BJ (cell line): ENCODE measurements at regions not wholly inside any gene's neighbourhood (a gene's known extent, or its start where the extent isn't known, plus 50 kb on each side); places are given as distances from the start of the nearest gene placed in this dataset.

Source experiments
- CTCF ChIA-PET: fragments of 350-600 bp; formaldehyde crosslinking; extraction: SDS; loops from one replicate; lab custom pipeline; 2021; ENCODE audit warnings: antibody characterized with exemption, inconsistent platforms; lab: Yijun Ruan, JAX
- POLR2A ChIA-PET: fragments of 300-600 bp; sonication (Branson Sonifier 250); formaldehyde crosslinking; extraction: SDS; loops from one replicate; lab custom pipeline; 2021; ENCODE audit warnings: antibody characterized with exemption; lab: Charles Lee
- DNase-seq: peaks from one replicate; pipeline ENCODE4 v3.0.0-alpha.2; 2011; ENCODE audit warnings: low read depth
- H3K27me3 ChIP-seq: 2 replicates; pipeline ENCODE4 v1.6.0; 2011; ENCODE audit warnings: low read length; ENCODE audit not compliant: control insufficient read depth, insufficient read depth
- H3K36me3 ChIP-seq: 2 replicates; pipeline ENCODE4 v1.5.1; 2011; ENCODE audit warnings: low read length; ENCODE audit not compliant: control insufficient read depth, insufficient read depth
- H3K4me3 ChIP-seq: 2 replicates; pipeline ENCODE4 v1.5.1; 2011; ENCODE audit warnings: low read depth, mild to moderate bottlenecking, control low read depth, low read length
- TF ChIP-seq, protein P1 (sequence below): IDR thresholded peaks from 2 replicates; pipeline ENCODE4 v1.5.1; 2011; ENCODE audit warnings: low read depth, mild to moderate bottlenecking, control low read depth, inconsistent platforms, low read length, moderate library complexity; ENCODE audit not compliant: insufficient read depth

DNA sequence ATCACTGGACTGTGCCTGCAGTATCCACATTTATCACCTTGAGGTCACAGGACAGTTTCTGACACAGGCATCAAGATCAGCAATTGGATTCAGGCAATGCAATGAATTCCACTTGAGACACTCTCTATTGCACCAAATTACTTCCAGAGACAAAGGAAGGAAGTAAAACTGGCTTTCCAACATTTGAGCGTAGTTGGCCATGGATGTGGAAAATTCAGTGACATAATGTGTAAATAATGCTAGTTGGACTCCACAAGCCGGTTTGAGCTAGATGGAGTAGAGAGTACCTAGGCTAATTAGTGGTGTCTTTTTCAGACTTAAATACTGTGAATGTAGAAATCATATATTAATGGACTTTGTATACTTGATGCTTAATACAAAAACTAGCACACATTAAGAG is 168.3 kb upstream of the SYT1 start:
- ChIA-PET POLR2A (no interaction called here), CTCF (no interaction called here)
- TF ChIP-seq, protein P1, sequence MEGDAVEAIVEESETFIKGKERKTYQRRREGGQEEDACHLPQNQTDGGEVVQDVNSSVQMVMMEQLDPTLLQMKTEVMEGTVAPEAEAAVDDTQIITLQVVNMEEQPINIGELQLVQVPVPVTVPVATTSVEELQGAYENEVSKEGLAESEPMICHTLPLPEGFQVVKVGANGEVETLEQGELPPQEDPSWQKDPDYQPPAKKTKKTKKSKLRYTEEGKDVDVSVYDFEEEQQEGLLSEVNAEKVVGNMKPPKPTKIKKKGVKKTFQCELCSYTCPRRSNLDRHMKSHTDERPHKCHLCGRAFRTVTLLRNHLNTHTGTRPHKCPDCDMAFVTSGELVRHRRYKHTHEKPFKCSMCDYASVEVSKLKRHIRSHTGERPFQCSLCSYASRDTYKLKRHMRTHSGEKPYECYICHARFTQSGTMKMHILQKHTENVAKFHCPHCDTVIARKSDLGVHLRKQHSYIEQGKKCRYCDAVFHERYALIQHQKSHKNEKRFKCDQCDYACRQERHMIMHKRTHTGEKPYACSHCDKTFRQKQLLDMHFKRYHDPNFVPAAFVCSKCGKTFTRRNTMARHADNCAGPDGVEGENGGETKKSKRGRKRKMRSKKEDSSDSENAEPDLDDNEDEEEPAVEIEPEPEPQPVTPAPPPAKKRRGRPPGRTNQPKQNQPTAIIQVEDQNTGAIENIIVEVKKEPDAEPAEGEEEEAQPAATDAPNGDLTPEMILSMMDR: no peak
- H3K4me3 ChIP-seq: no peak overlapping the region
- H3K27me3 ChIP-seq: no peaks in the 10 kb centered on the region
- no peak for DNase-seq
- H3K36me3 ChIP-seq: no peaks in the 10 kb centered on the region

DNA sequence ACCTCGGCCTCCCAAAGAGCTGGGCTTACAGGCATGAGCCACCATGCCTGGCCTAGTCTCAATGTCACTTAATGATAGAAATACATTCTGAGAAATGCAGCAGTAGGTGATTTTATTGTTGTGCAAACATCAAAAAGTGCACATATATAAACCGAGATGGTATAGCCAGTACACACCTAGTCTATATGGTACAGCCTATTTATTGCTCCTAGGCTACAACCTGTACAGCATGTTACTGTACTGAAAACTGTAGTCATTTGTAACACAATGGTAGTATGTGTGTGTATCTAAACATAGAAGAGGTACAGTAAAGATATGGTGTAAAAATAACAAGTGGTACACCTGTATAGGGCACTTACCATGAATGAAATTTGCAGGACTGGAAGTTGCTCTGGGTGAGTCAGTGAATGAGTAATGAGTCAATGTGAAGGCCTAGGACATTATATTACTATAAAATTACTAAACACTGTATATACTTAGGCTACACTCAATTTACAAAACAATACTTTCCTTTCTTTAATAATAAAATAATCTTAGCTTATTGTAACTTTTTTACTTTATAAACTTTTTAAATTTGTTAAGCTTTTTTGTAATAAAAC is 166.7 kb upstream of the SYT1 start:
- TF ChIP-seq, protein P1: no peak
- Histone ChIP-seq H3K36me3 (no peaks in the 10 kb centered on the region), H3K4me3 (no peak overlapping the region), H3K27me3 (no peaks in the 10 kb centered on the region)
- ChIA-PET POLR2A (no interaction called here), CTCF (no interaction called here)
- no peak for DNase-seq

DNA sequence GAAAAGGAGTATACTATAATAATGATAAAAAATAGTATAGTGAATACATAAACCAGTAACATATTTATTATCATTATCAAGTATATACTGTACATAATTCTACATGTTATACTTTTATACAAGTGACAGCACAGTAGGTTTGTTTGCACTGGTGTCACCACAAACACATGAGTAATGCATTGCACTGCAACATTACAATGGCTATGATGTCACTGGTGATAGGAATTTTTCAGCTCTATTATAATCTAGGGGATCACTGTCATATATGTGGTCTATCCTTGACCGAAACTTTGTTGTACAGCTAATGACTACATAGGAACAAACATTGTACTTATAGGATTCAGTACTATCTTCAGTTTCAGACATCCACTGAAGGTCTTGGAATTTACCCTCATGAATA is 165.8 kb upstream of the SYT1 start:
- Histone ChIP-seq H3K4me3 (no peak overlapping the region), H3K27me3 (no peaks in the 10 kb centered on the region), H3K36me3 (no peaks in the 10 kb centered on the region)
- ChIA-PET CTCF (no interaction called here), POLR2A (no interaction called here)
- DNase-seq: no peak
- TF ChIP-seq, protein P1: no peak

DNA sequence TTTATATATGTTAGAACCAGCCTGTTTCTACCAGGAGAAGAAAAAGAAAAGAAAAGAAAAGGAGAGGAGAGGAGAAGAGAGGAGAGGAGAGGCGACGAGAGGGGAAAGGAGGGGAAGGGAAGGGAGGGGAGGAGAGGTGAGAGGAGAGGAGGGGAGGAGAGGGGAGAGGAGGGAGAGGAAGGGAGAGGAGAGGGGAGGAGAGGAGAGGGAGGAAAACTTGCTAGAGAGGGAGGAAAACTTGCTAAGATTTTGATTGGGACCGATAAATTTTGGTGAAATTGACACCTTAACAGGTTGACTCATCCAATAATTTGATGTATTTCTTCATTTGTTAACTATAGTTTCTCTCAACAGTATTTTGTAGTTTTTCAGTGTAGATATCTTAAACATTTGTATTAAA is 164.0 kb upstream of the SYT1 start:
- TF ChIP-seq, protein P1: no peak
- ChIA-PET POLR2A (no interaction called here), CTCF (no interaction called here)
- no peak overlapping the region for H3K4me3 ChIP-seq
- no peaks in the 10 kb centered on the region for H3K36me3 ChIP-seq
- no peak for DNase-seq
- H3K27me3 ChIP-seq: no peaks in the 10 kb centered on the region

DNA sequence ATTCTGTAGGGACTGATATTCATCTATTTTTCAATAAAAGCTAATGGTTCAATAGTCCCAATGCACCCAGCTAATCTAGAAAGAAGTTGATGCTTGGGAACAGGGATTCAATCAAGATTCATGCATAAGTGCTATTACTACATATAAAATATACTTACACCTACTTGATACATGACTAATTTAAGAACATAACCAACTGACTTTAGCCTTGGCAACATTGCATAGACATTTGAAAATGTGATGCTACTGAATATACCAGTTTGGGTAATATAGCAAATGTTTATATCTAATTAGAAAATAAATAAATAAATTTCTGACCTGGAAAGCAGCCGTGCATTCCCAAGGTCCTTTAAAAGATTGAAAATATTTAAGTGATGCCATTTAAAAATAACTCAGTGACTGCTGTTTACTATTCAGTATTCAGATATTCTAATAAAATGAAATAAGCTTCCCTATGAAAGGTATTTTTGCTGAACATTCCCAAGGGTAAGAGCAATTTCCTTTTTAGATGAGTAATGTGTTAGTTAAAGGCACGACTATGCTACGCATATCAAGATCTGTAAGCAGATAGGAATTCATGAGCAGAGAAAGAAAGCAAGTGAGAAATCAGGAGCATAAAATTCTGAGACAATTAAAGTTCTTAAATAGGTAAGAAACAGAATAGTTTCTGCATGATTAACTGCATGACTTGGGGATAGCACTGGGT is 160.6 kb upstream of the SYT1 start:
- H3K36me3 ChIP-seq: no peaks in the 10 kb centered on the region
- H3K27me3 ChIP-seq: no peaks in the 10 kb centered on the region
- TF ChIP-seq, protein P1: no peak
- H3K4me3 ChIP-seq: no peak overlapping the region
- CTCF ChIA-PET: interaction anchor here (0.8 to 1.4 kb wide), 2 partner anchors 10 to 16 kb away, joined by 3 to 6 read pairs; no protein-coding TSS in a partner anchor
- DNase-seq: peak; percentile 91
- POLR2A ChIA-PET: interaction anchor here (0.5 to 0.6 kb wide), 2 partner anchors 50 to 134 kb away, joined by 3 to 4 read pairs; no protein-coding TSS in a partner anchor
